ENCODE measurements at regions not wholly inside any gene's neighbourhood (a gene's known extent, or its start where the extent isn't known, plus 50 kb on each side); places are given as distances from the start of the nearest gene placed in this dataset.
"Not testable (repeated sequence)": the region's sequence is repeated elsewhere in the genome, so short reads cannot be mapped to it uniquely, and the experiment has no call there.

- DNase-seq = no peak
Measured at GRCh38 chr5:111631328-111631727, 119.0 kb upstream of the STARD4 start.

DNA sequence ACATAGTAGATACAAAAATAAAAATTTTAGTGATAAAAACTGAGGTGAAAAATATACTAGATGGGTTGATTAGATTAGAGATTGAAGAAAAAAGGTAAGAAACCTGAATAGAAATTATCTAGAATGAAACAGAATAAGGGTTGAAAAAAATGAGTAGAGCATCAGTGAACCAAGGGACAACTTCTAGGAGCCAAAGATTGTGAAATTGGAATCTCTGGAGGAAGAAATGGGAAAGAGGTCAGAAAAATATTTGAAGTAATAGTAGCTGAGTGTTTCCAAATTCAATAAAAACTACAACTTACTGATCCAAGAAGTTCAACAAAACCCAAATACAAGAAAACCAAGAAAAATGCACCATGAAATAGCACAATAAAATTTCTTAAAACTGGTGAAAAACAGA lies 116.6 kb upstream of the STARD4 start:
- DNase-seq = no peak

DNA sequence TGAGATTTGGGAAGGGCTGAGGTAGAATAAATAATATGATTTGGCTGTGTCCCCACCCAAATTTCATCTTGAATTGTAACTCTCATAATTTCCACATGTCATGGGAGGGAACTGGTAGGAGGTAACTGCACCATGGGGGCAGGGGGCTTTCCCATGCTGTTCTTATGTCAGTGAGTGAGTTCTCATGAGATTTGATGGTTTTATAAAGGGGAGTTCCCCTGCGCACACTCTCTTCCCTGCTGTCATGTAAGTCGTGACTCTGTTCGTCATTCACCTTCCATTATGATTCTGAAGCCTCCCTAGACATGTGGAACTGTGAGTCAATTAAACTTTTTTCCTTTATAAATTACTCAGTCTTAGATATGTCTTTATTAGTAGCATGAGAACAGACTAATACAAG lies 115.5 kb upstream of the STARD4 start:
- no peak for DNase-seq

GRCh38 chr5:111626473-111627148 lies 114.3 kb upstream of the STARD4 start:
- DNase-seq = no peak

DNA sequence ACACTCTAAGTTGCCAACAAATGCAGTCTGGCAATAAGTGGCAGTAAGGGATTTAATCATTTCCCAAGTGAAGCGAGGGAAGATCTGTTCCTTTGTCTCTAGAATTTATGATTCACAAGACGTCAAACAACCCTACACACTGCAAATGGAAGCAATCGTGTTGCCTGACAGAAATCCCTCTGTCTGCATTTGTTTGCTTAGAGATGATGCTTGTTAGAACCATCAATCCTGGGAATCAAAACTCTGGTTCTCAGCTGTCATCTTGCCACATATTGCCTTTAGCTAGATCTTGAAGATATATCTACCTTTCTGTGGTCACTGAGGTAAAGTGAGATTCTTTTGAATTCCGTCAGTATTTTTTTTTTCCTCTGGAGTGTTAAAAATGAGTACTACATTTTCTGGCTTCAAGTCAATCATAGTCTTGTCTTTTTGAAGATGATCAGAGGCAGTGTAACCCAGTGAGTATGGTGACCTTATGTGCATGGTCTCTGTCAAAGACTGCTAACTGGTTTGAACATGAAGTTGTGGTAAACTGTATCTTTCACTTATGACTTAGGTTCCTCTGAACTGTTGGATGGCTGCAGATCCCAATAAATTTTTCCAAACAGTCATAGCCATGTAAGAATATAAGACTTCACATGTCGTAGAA lies 106.4 kb upstream of the STARD4 start:
- DNase-seq = no peak

DNA sequence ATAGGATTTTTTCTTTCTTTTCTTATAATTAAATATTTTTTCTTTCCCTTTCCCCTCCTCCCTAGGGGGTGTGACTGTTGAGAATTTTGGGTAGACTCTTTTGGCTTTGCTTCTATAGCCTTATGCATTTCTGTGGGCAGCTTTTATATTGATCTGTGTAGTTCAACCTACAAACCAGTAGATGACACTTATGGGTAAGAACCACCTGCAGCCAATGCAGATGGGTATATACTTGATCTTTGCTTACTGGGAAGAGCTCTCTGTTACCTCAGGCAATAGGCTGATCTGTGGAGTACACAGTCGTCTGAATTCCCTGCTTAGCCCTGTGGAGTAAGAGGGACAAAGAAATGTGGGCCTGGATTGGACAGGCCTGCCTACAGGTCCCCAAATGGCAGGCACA lies 102.7 kb upstream of the STARD4 start:
- DNase-seq = no peak

DNA sequence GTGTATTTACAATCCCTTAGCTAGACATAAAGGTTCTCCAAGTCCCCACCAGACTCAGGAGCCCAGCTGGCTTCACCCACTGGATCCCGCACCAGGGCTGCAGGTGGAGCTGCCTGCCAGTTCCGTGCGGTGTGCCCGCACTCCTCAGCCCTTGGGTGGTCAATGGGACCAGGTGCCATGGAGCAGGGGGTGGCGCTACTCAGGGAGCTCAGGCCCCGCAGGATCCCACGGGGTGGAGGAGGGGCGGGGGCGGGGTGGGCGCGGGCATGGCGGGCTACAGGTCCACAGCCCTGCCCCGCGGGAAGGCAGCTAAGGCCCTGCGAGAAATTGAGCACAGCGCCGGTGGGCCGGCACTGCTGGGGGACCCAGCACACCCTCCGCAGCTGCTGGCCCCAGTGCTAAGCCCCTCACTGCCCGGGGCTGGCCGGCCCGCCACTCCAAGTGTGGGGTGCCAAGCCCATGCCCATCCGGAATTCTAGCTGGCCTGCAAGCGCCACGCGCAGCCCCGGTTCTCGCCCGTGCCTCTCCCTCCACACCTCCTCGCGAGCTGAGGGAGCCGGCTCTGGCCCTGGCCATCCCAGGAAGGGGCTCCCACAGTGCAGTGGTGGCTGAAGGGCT lies 99.8 kb upstream of the STARD4 start:
- DNase-seq = not testable (repeated sequence)

GRCh38 chr5:111606194-111606593 lies 93.9 kb upstream of the STARD4 start:
- no peak for DNase-seq

- no peak for DNase-seq
Measured at GRCh38 chr5:111603446-111603827, 91.1 kb upstream of the STARD4 start.

DNA sequence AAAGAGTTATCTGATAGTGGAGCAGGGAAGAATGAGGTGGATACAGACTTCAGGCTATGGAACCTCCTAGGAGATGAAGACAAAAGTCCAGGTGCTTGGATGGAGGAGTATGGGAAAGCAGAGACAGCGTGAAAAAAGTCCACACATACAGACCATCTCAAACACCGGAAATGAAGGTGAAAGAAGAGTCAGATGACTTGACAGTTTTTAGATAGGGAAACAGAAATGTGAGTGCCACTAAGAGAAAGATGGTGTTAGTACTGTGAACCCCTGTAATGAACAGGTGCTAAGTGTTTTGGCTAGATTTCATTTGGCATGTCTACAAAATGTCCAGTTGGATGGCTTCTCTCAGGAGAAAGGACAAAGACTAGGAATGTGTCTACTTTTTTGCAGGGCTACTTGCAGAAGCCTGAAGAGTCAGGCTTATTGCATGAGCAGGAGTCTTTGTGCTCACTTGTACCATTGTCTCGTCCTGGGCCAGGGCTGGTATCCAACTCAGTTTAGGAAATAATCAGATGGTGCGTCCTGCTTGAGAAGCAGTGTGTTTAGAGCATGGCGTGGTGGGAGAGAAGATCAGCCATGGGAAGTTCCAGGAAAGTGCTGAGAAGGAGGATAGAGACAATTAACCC lies 90.6 kb upstream of the STARD4 start:
- no peak for DNase-seq

DNA sequence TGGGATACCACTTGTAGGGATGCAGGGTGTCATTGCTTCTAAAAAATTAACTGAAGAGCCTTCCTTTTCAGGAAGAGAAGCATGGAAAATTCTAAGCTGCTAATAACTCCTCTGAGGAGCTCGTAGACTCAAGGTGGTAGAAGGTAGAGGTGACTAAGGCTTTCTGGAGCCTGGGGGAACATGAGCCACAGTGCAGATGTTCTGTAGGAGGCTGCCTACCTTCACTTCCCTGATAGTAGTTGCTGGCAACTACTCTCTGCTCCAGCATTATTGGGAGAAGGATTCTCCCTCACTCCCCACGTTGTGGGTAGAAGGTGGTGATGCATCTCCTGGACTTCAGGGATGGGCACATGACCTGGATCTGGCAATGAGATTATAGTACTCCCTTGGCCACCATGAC lies 86.7 kb upstream of the STARD4 start:
- DNase-seq = no peak

DNA sequence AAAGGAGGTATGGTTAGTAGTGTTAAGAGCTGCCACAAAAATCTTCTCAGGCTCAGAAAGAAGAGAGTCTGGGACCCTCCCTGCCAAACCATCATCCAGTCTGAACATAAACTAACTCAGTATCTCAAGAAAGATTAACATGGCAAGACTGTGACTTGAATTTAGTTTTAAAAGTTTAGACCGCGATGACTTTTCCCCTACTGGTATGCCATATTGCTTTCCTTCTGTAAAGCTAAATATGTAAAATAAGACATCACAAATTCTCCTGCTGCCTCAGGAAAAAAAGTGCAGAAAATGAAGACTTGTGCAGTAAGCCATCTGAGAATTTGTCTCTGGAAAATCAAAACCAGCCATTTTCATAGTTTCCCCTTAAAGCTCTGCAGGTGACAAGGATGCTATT lies 85.2 kb upstream of the STARD4 start:
- DNase-seq = no peak

- DNase-seq = no peak
Measured at GRCh38 chr5:111596705-111597104, 84.4 kb upstream of the STARD4 start.

- DNase-seq = no peak
Measured at GRCh38 chr5:111595425-111595824, 83.1 kb upstream of the STARD4 start.

GRCh38 chr5:111589316-111589715 lies 77.0 kb upstream of the STARD4 start:
- no peak for DNase-seq

DNA sequence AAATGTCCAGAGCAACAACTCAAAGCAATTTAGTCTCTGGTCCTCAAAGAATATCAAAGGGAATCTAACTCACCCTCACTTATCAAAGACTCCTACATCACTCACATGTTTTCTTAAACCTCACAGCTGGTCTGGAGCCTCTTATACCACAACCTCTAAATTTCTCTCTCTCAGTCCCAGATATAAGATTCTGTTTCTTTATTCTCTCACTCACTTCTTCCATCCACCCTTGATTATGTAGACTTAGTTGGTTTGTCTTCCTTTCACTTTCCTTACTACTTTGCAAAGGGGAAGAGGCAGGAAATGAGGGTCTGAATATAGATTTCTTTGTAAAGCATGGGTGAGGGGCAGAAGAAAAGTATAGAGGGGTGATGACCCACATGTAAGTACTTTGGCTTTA lies 75.4 kb upstream of the STARD4 start:
- no peak for DNase-seq

- DNase-seq = no peak
Measured at GRCh38 chr5:111585946-111586345, 73.6 kb upstream of the STARD4 start.

DNA sequence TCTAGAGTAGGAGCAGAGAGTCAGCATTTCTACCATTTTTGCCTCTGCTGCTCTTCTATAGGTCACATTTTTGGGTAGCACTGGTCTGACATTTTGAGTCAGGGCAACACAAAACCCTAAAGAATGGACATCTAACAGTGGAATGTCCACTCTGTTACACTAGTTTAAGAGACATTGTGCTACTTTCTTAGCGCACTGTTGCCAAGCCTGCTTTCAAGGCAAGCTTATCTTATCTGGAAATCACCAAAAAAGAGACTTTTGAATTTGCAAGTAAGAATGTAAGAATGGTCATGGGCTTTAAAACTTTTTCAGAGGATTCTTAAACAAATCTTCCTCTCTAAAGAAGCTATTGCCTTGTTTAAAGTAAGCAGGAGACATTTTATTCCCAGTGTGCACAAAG lies 73.0 kb upstream of the STARD4 start:
- no peak for DNase-seq

- peak in 1 of 2 donors; percentile 1 for DNase-seq
Measured at GRCh38 chr5:111584651-111585050, 72.3 kb upstream of the STARD4 start.

DNA sequence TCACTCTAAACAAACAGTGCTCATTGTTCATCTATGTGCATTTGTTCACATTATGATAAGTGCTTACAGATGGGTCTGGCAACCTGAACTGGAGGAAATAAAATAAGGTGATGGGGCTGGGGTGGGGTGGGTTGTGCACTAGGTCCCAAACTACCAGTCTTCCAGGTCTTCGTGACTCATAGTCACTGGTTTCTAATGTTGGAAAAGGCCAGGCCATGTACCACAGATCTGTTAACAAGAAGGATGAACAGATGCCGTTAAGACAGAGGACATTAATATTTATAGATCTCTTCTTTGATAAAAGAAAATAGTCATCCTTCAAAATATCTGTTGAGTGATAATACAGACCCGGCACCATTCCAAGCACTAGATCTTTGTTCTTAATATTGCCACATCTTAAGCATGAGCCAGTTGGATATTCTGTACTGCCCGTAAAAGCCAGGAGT lies 71.4 kb upstream of the STARD4 start:
- no peak for DNase-seq

DNA sequence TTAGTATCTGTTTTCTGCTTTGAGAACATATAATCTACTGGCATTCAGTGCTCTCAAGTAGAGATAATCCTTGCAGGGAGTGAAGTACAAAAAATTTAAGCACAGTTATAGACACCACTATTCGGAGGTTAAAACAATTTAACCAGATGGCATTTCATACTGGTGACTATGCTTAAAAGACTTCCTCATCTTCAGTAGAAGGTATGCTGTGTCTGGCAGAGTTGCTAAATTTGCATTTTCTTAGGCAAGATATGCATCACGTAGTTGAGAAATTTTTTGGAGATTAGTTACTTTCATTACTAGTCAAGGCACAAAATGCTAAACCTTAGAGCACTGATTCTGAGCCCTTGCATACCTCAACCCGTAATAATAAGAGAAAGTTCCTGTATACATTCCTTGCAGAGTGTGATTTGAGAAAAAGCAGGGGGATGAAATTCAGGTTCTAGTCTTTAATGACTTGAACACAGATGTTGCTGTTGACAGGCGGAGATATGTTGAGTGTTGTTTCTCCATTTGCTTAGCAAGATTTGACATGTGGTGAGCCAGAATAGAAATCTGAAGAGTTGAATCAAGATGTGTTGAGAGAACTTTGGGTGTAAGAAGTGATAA lies 70.8 kb upstream of the STARD4 start:
- no peak for DNase-seq

- no peak for DNase-seq
Measured at GRCh38 chr5:111582451-111582850, 70.1 kb upstream of the STARD4 start.

DNA sequence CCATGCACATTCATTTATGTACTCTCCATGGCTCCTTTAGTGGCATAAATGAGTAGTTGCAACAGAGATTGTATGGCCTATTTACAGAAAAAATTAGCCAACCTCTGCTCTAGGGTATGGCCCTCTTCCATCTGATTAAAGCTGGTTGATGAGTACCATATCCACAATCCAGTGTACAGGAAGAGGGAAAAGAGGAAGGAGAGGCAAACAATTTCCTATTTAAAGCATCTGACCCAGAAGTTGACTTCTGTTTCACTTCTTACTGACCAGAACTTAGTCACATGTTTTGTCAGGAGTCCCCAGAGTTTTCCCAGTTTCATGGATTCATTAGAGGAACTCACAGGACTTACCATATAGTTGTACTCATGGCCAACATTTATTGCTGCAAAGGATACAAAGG lies 68.6 kb upstream of the STARD4 start:
- no peak for DNase-seq

- no peak for DNase-seq
Measured at GRCh38 chr5:111574311-111574710, 62.0 kb upstream of the STARD4 start.

Measured in CD4-positive, alpha-beta T cell treated with Interleukin-4 for 1 hour (primary cell).